ENCODE measurements at regions not wholly inside any gene's neighbourhood (a gene's known extent, or its start where the extent isn't known, plus 50 kb on each side); places are given as distances from the start of the nearest gene placed in this dataset.

GRCh38 chr15:47857014-47857775 lies 139.9 kb downstream of the SEMA6D start:
- H3K79me2 ChIP-seq (ENCODE audit: insufficient read depth, low read length): no peaks in the 10 kb centered on the region
- no peak overlapping the region for H3K9ac ChIP-seq (ENCODE audit: low read depth, low read length)
- DNase-seq (no peak), ATAC-seq (ENCODE audit: insufficient read depth, low read depth) (no peak)
- H3K4me3 ChIP-seq (ENCODE audit: low read depth in 1 of 2, low read length in 2 of 2): no peak overlapping the region
- H3K27me3 ChIP-seq (ENCODE audit: insufficient read depth, low read length, poor library complexity): no peaks in the 10 kb centered on the region
- no peaks in the 10 kb centered on the region for H4K20me1 ChIP-seq (ENCODE audit: insufficient read depth, low read length)
- no peaks in the 10 kb centered on the region for H3K4me1 ChIP-seq (ENCODE audit: insufficient read depth, low read length)
- no peaks in the 10 kb centered on the region for H3K9me3 ChIP-seq (ENCODE audit: insufficient read depth, low read length, severe bottlenecking)
- H3K27ac ChIP-seq (ENCODE audit: low read length): no peak overlapping the region
- no peak overlapping the region for H2AFZ ChIP-seq (ENCODE audit: low read depth, low read length)
- H3K4me2 ChIP-seq (ENCODE audit: insufficient read depth, low read length): no peak overlapping the region
- H3K36me3 ChIP-seq (ENCODE audit: insufficient read depth, low read length): no peaks in the 10 kb centered on the region
- TF ChIP-seq EZH2 (IDR thresholded peaks at IDR 0.05; ENCODE audit: borderline replicate concordance, low read depth, low read length, severe bottlenecking) (no peak), CTCF (IDR thresholded peaks at IDR 0.05; ENCODE audit: borderline replicate concordance, extremely low read depth, low read length, poor library complexity, severe bottlenecking) (no peak)

- Histone ChIP-seq H3K27me3 (ENCODE audit: insufficient read depth, low read length, poor library complexity) (no peaks in the 10 kb centered on the region), H3K9ac (ENCODE audit: low read depth, low read length) (no peak overlapping the region), H3K79me2 (ENCODE audit: insufficient read depth, low read length) (no peaks in the 10 kb centered on the region), H3K4me1 (ENCODE audit: insufficient read depth, low read length) (no peaks in the 10 kb centered on the region), H3K27ac (ENCODE audit: low read length) (no peak overlapping the region), H2AFZ (ENCODE audit: low read depth, low read length) (no peak overlapping the region), H4K20me1 (ENCODE audit: insufficient read depth, low read length) (no peaks in the 10 kb centered on the region), H3K9me3 (ENCODE audit: insufficient read depth, low read length, severe bottlenecking) (no peaks in the 10 kb centered on the region), H3K4me2 (ENCODE audit: insufficient read depth, low read length) (no peak overlapping the region), H3K36me3 (ENCODE audit: insufficient read depth, low read length) (no peaks in the 10 kb centered on the region), H3K4me3 (ENCODE audit: low read depth in 1 of 2, low read length in 2 of 2) (no peak overlapping the region)
- TF ChIP-seq EZH2 (IDR thresholded peaks at IDR 0.05; ENCODE audit: borderline replicate concordance, low read depth, low read length, severe bottlenecking) (no peak), CTCF (IDR thresholded peaks at IDR 0.05; ENCODE audit: borderline replicate concordance, extremely low read depth, low read length, poor library complexity, severe bottlenecking) (no peak)
- DNase-seq: no peak
- no peak for ATAC-seq (ENCODE audit: insufficient read depth, low read depth)
These were observed 140.5 kb downstream of the SEMA6D start for GRCh38 chr15:47857776-47858167.

GRCh38 chr15:47861111-47861903 lies 144.0 kb downstream of the SEMA6D start:
- Histone ChIP-seq H3K4me1 (ENCODE audit: insufficient read depth, low read length) (no peaks in the 10 kb centered on the region), H3K79me2 (ENCODE audit: insufficient read depth, low read length) (no peaks in the 10 kb centered on the region), H3K36me3 (ENCODE audit: insufficient read depth, low read length) (no peaks in the 10 kb centered on the region), H3K9ac (ENCODE audit: low read depth, low read length) (no peak overlapping the region), H3K9me3 (ENCODE audit: insufficient read depth, low read length, severe bottlenecking) (no peaks in the 10 kb centered on the region), H3K4me3 (ENCODE audit: low read depth in 1 of 2, low read length in 2 of 2) (no peak overlapping the region), H3K27ac (ENCODE audit: low read length) (no peak overlapping the region), H3K27me3 (ENCODE audit: insufficient read depth, low read length, poor library complexity) (no peaks in the 10 kb centered on the region), H2AFZ (ENCODE audit: low read depth, low read length) (no peak overlapping the region), H3K4me2 (ENCODE audit: insufficient read depth, low read length) (no peak overlapping the region), H4K20me1 (ENCODE audit: insufficient read depth, low read length) (no peaks in the 10 kb centered on the region)
- no peak for TF ChIP-seq EZH2 (IDR thresholded peaks at IDR 0.05; ENCODE audit: borderline replicate concordance, low read depth, low read length, severe bottlenecking)
- no peak for TF ChIP-seq CTCF (IDR thresholded peaks at IDR 0.05; ENCODE audit: borderline replicate concordance, extremely low read depth, low read length, poor library complexity, severe bottlenecking)
- no peak for DNase-seq
- ATAC-seq (ENCODE audit: insufficient read depth, low read depth): no peak

Measured in DND-41 (cell line).